ENCODE measurements at regions not wholly inside any gene's neighbourhood (a gene's known extent, or its start where the extent isn't known, plus 50 kb on each side); places are given as distances from the start of the nearest gene placed in this dataset.

DNA sequence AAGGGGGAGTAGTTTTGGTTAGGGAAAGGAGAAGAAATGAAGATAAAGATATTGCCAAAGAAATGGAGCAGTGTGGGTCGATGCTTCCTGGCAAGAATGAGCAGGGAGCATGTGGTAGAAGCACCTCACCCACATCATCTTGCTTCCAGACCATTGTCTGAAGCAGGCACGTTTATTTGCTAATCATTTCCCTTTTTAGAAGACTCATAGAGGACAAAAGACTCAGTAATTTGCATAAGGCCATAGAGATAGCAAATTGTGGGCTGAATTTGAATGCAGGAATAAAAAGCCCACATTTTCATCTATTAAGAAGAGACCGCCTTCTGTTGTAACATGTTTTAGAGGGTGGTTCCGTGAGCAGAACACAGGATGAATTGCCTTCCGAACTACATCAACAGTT, 275.2 kb upstream of the FAT4 start:
- TF ChIP-seq NELFE (IDR thresholded peaks at IDR 0.05; ENCODE audit: insufficient read depth, insufficient read length) = no peak
- TF ChIP-seq TAF1 (IDR thresholded peaks at IDR 0.05; ENCODE audit: control insufficient read depth, extremely low read depth, insufficient read depth, low read length, severe bottlenecking) = no peak
- no peak for TF ChIP-seq GATAD2A (IDR thresholded peaks at IDR 0.05)
- no peak for TF ChIP-seq PHF8 (IDR thresholded peaks at IDR 0.05; ENCODE audit: borderline replicate concordance, low read length)
- TF ChIP-seq SIN3A (IDR thresholded peaks at IDR 0.05; ENCODE audit: borderline replicate concordance in 2 of 2, control insufficient read depth in 1 of 2, low read depth in 2 of 2, low read length in 2 of 2) = no peak
- TF ChIP-seq, protein P1, sequence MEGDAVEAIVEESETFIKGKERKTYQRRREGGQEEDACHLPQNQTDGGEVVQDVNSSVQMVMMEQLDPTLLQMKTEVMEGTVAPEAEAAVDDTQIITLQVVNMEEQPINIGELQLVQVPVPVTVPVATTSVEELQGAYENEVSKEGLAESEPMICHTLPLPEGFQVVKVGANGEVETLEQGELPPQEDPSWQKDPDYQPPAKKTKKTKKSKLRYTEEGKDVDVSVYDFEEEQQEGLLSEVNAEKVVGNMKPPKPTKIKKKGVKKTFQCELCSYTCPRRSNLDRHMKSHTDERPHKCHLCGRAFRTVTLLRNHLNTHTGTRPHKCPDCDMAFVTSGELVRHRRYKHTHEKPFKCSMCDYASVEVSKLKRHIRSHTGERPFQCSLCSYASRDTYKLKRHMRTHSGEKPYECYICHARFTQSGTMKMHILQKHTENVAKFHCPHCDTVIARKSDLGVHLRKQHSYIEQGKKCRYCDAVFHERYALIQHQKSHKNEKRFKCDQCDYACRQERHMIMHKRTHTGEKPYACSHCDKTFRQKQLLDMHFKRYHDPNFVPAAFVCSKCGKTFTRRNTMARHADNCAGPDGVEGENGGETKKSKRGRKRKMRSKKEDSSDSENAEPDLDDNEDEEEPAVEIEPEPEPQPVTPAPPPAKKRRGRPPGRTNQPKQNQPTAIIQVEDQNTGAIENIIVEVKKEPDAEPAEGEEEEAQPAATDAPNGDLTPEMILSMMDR (IDR thresholded peaks at IDR 0.05 in 2 of 3, conservative IDR thresholded peaks at IDR 0.05 in 1 of 3; ENCODE audit: insufficient read depth in 2 of 3, low read depth in 1 of 3, low read length in 3 of 3) = no peak
- TF ChIP-seq MLLT1 (IDR thresholded peaks at IDR 0.05) = no peak
- TF ChIP-seq, protein P2, sequence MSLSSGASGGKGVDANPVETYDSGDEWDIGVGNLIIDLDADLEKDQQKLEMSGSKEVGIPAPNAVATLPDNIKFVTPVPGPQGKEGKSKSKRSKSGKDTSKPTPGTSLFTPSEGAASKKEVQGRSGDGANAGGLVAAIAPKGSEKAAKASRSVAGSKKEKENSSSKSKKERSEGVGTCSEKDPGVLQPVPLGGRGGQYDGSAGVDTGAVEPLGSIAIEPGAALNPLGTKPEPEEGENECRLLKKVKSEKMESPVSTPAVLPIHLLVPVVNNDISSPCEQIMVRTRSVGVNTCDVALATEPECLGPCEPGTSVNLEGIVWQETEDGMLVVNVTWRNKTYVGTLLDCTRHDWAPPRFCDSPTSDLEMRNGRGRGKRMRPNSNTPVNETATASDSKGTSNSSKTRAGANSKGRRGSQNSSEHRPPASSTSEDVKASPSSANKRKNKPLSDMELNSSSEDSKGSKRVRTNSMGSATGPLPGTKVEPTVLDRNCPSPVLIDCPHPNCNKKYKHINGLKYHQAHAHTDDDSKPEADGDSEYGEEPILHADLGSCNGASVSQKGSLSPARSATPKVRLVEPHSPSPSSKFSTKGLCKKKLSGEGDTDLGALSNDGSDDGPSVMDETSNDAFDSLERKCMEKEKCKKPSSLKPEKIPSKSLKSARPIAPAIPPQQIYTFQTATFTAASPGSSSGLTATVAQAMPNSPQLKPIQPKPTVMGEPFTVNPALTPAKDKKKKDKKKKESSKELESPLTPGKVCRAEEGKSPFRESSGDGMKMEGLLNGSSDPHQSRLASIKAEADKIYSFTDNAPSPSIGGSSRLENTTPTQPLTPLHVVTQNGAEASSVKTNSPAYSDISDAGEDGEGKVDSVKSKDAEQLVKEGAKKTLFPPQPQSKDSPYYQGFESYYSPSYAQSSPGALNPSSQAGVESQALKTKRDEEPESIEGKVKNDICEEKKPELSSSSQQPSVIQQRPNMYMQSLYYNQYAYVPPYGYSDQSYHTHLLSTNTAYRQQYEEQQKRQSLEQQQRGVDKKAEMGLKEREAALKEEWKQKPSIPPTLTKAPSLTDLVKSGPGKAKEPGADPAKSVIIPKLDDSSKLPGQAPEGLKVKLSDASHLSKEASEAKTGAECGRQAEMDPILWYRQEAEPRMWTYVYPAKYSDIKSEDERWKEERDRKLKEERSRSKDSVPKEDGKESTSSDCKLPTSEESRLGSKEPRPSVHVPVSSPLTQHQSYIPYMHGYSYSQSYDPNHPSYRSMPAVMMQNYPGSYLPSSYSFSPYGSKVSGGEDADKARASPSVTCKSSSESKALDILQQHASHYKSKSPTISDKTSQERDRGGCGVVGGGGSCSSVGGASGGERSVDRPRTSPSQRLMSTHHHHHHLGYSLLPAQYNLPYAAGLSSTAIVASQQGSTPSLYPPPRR (CRISPR knock-in tag; IDR thresholded peaks at IDR 0.05; ENCODE audit: borderline replicate concordance) = no peak
- TF ChIP-seq, protein P3, sequence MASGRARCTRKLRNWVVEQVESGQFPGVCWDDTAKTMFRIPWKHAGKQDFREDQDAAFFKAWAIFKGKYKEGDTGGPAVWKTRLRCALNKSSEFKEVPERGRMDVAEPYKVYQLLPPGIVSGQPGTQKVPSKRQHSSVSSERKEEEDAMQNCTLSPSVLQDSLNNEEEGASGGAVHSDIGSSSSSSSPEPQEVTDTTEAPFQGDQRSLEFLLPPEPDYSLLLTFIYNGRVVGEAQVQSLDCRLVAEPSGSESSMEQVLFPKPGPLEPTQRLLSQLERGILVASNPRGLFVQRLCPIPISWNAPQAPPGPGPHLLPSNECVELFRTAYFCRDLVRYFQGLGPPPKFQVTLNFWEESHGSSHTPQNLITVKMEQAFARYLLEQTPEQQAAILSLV (tag; IDR thresholded peaks at IDR 0.05) = no peak
- TF ChIP-seq EP300 (IDR thresholded peaks at IDR 0.05; ENCODE audit: low read length) = no peak
- no peak for TF ChIP-seq CHD2 (IDR thresholded peaks at IDR 0.05; ENCODE audit: low read depth, low read length)
- no peak for TF ChIP-seq MXI1 (IDR thresholded peaks at IDR 0.05; ENCODE audit: low read depth, low read length)
- TF ChIP-seq MYC (IDR thresholded peaks at IDR 0.05; ENCODE audit: low read depth, low read length) = no peak
- no peak for TF ChIP-seq MYC (CRISPR knock-in tag; IDR thresholded peaks at IDR 0.05; ENCODE audit: borderline replicate concordance, low read depth)
